IMR-90 (cell line): ENCODE measurements at regions not wholly inside any gene's neighbourhood (a gene's known extent, or its start where the extent isn't known, plus 50 kb on each side); places are given as distances from the start of the nearest gene placed in this dataset.
"Not testable (repeated sequence)": the region's sequence is repeated elsewhere in the genome, so short reads cannot be mapped to it uniquely, and the experiment has no call there.

Experiments
- ATAC-seq: fragments of 200-7000 bp; cut with Tn5 transposase; 2 replicates; pipeline ENCODE4 v1.9.1; 2020; ENCODE audit warnings: low read depth, mild to moderate bottlenecking, moderate library complexity
- BruUV-seq: library from RNA; stranded (reverse); fragments of 400-500 nt; replicated peaks from 2 replicates; lab custom pipeline; 2021; lab: Mats Ljungman, UMichigan
- CTCF ChIA-PET: fragments of 300-600 bp; formaldehyde crosslinking; extraction: SDS; loops from one replicate; lab custom pipeline; 2021; ENCODE audit warnings: antibody characterized with exemption; lab: Yijun Ruan, JAX
- POLR2A ChIA-PET: fragments of 300-600 bp; sonication (Branson Sonifier 250); formaldehyde crosslinking; loops from one replicate; lab custom pipeline; 2022; ENCODE audit warnings: antibody characterized with exemption; ENCODE audit not compliant: unreplicated experiment; lab: Charles Lee
- DNase-seq: peaks from one replicate; pipeline ENCODE4 v3.0.0; 2013
- H2AFZ ChIP-seq: replicated peaks from 2 replicates; pipeline ENCODE3; 2013; ENCODE audit warnings: low read length, mild to moderate bottlenecking; ENCODE audit not compliant: poor library complexity
- H2AK5ac ChIP-seq: 2 replicates; pipeline ENCODE4 v1.6.1; 2013; ENCODE audit warnings: low read depth, low read length, inconsistent platforms
- H2AK9ac ChIP-seq: replicated peaks from 2 replicates; pipeline ENCODE3; 2013; ENCODE audit warnings: mild to moderate bottlenecking, low read depth, low read length, moderate library complexity; ENCODE audit not compliant: poor library complexity
- H2BK120ac ChIP-seq: 2 replicates; pipeline ENCODE4 v1.6.1; 2013; ENCODE audit warnings: low read depth, low read length, inconsistent platforms
- H2BK15ac ChIP-seq: 3 replicates; pipeline ENCODE4 v1.6.1; 2013; ENCODE audit warnings: low read depth, low read length, inconsistent platforms
- H2BK20ac ChIP-seq: 2 replicates; pipeline ENCODE4 v1.6.1; 2013; ENCODE audit warnings: low read depth, mild to moderate bottlenecking, inconsistent platforms, low read length, moderate library complexity
- H2BK5ac ChIP-seq: 2 replicates; pipeline ENCODE4 v1.6.1; 2013; ENCODE audit warnings: mild to moderate bottlenecking, low read depth, low read length, inconsistent platforms; ENCODE audit not compliant: poor library complexity, severe bottlenecking
- H3K14ac ChIP-seq: replicated peaks from 2 replicates; pipeline ENCODE4 v1.6.1; 2013; ENCODE audit warnings: low read depth, low read length, inconsistent platforms
- H3K18ac ChIP-seq: 2 replicates; pipeline ENCODE4 v1.6.1; 2013; ENCODE audit warnings: low read depth, low read length, control low read depth
- H3K23ac ChIP-seq: 2 replicates; pipeline ENCODE4 v1.6.1; 2013; ENCODE audit warnings: low read depth, low read length, inconsistent platforms
- H3K27ac ChIP-seq: 2 replicates; pipeline ENCODE4 v1.5.1; 2013; ENCODE audit warnings: mild to moderate bottlenecking, control low read depth, low read length; ENCODE audit not compliant: insufficient read depth
- H3K27me3 ChIP-seq: 2 replicates; pipeline ENCODE4 v1.6.1; 2013; ENCODE audit warnings: low read length; ENCODE audit not compliant: control insufficient read depth, insufficient read depth
- H3K36me3 ChIP-seq: 2 replicates; pipeline ENCODE4 v1.6.1; 2013; ENCODE audit warnings: low read length, mixed read lengths; ENCODE audit not compliant: control insufficient read depth, insufficient read depth
- H3K4ac ChIP-seq: 2 replicates; pipeline ENCODE4 v1.6.1; 2013; ENCODE audit warnings: low read depth, low read length, inconsistent platforms
- H3K4me1 ChIP-seq: 2 replicates; pipeline ENCODE4 v1.6.1; 2013; ENCODE audit warnings: low read length, mixed read lengths; ENCODE audit not compliant: control insufficient read depth, insufficient read depth
- H3K4me2 ChIP-seq: 2 replicates; pipeline ENCODE4 v1.6.1; 2013; ENCODE audit warnings: low read depth, mild to moderate bottlenecking, control low read depth, low read length, moderate library complexity
- H3K4me3 ChIP-seq: 2 replicates; pipeline ENCODE4 v1.5.1; 2013; ENCODE audit warnings: low read depth, mild to moderate bottlenecking, control low read depth, low read length, moderate library complexity; ENCODE audit not compliant: insufficient read depth
- H3K56ac ChIP-seq: 2 replicates; pipeline ENCODE4 v1.6.1; 2013; ENCODE audit warnings: low read length, inconsistent platforms; ENCODE audit not compliant: insufficient read depth; ENCODE audit errors: extremely low read depth
- H3K79me1 ChIP-seq, 2 experiments: 2 replicates each; pipeline ENCODE4 v1.6.1; 2013; ENCODE audit warnings: low read length in 2 of 2, inconsistent platforms in 1 of 2, low read depth in 1 of 2
- H3K9ac ChIP-seq: 2 replicates; pipeline ENCODE4 v1.6.1; 2013; ENCODE audit warnings: low read depth, low read length, control low read depth
- H3K9me1 ChIP-seq: 2 replicates; pipeline ENCODE4 v1.6.1; 2013; ENCODE audit warnings: low read length, inconsistent platforms; ENCODE audit not compliant: insufficient read depth
- H3K9me3 ChIP-seq: 2 replicates; pipeline ENCODE4 v1.6.1; 2013; ENCODE audit warnings: low read length; ENCODE audit not compliant: control insufficient read depth, insufficient read depth
- H4K20me1 ChIP-seq: 2 replicates; pipeline ENCODE4 v1.6.1; 2013; ENCODE audit warnings: low read length, inconsistent platforms; ENCODE audit not compliant: insufficient read depth
- H4K5ac ChIP-seq: 2 replicates; pipeline ENCODE4 v1.6.1; 2013; ENCODE audit warnings: mild to moderate bottlenecking, low read depth, low read length, control low read depth
- H4K8ac ChIP-seq, 2 experiments: 2 replicates each; pipeline ENCODE4 v1.6.1; 2013; ENCODE audit warnings: low read depth in 2 of 2, low read length in 2 of 2, control low read depth in 1 of 2, inconsistent platforms in 1 of 2
- H4K91ac ChIP-seq: 2 replicates; pipeline ENCODE4 v1.6.1; 2013; ENCODE audit warnings: low read depth, low read length, inconsistent platforms; ENCODE audit not compliant: insufficient read depth
- BHLHE40 ChIP-seq: fragments of 150-350 bp; IDR thresholded peaks from 2 replicates; pipeline ENCODE4 v1.6.1; 2016; ENCODE audit warnings: mild to moderate bottlenecking, low read depth, low read length
- CEBPB ChIP-seq: IDR thresholded peaks from 2 replicates; pipeline ENCODE4 v1.6.1; 2012; ENCODE audit warnings: low read depth, low read length, improper control_type of control experiment
- CHD1 ChIP-seq: IDR thresholded peaks from 2 replicates; pipeline ENCODE4 v1.6.1; 2012; ENCODE audit warnings: low read depth, low read length, improper control_type of control experiment
- MAFK ChIP-seq: IDR thresholded peaks from 2 replicates; pipeline ENCODE4 v1.6.1; 2012; ENCODE audit warnings: low read depth, low read length, improper control_type of control experiment
- MAZ ChIP-seq: IDR thresholded peaks from 2 replicates; pipeline ENCODE4 v1.6.1; 2012; ENCODE audit warnings: low read depth, mild to moderate bottlenecking, low read length, improper control_type of control experiment, moderate library complexity, borderline replicate concordance
- MXI1 ChIP-seq: IDR thresholded peaks from 2 replicates; pipeline ENCODE4 v1.6.1; 2012; ENCODE audit warnings: low read depth, mild to moderate bottlenecking, low read length, moderate library complexity, borderline replicate concordance
- POLR2A ChIP-seq: IDR thresholded peaks from 2 replicates; pipeline ENCODE4 v1.6.1; 2012; ENCODE audit warnings: mild to moderate bottlenecking, low read depth, low read length
- RCOR1 ChIP-seq: IDR thresholded peaks from 2 replicates; pipeline ENCODE4 v1.6.1; 2012; ENCODE audit warnings: mild to moderate bottlenecking, low read length, improper control_type of control experiment; ENCODE audit not compliant: insufficient replicate concordance
- RFX5 ChIP-seq: IDR thresholded peaks from 2 replicates; pipeline ENCODE4 v1.8.0; 2012; ENCODE audit warnings: low read depth, mild to moderate bottlenecking, low read length, moderate library complexity
- SMC3 ChIP-seq: fragments of 150-350 bp; IDR thresholded peaks from 2 replicates; pipeline ENCODE4 v1.6.1; 2016; ENCODE audit warnings: low read depth, mild to moderate bottlenecking, antibody characterized with exemption, low read length, moderate library complexity
- USF2 ChIP-seq: fragments of 150-350 bp; IDR thresholded peaks from 2 replicates; pipeline ENCODE4 v1.6.1; 2017; ENCODE audit warnings: mild to moderate bottlenecking, antibody characterized with exemption, low read length, low read depth
- WGBS, 2 experiments: methylation state at CpG; one replicate each; pipeline versions ENCODE4 v1.1.5 to v1.1.7; 2013; ENCODE audit warnings: missing lambda C conversion rate in 2 of 2; ENCODE audit not compliant: insufficient read length in 1 of 2; ENCODE audit errors: extremely low coverage in 2 of 2; 5-methylcytosine and 5-hydroxymethylcytosine counted together
- dilution Hi-C: fragments of 300-500 bp; cut with HindIII; formaldehyde crosslinking; loops from one replicate; pipeline ENCODE4 v1.14.3; 2018; ENCODE audit warnings: low sequenced_read_pairs; ENCODE audit not compliant: unreplicated experiment
- in situ Hi-C: fragments of 300-500 bp; cut with MboI; formaldehyde crosslinking; loops from 3 replicates; pipeline ENCODE4 v1.14.3; 2019; ENCODE audit warnings: low sequenced_read_pairs, inconsistent platforms, mixed read lengths
- intact Hi-C: fragments of 100-400 bp; cut with micrococcal nuclease; formaldehyde crosslinking; loops from 2 replicates; pipeline ENCODE4 v1.10.0; 2022

- Histone ChIP-seq H4K20me1 (no peaks in the 10 kb centered on the region), H3K56ac (no peak overlapping the region), H3K14ac (no peak overlapping the region), H2AFZ (no peak overlapping the region), H3K9me1 (no peaks in the 10 kb centered on the region), H3K4ac (no peak overlapping the region), H4K8ac (no peak overlapping the region), H3K79me1 (no peaks in the 10 kb centered on the region), H3K23ac (no peak overlapping the region), H3K4me1 (no peaks in the 10 kb centered on the region), H4K91ac (no peak overlapping the region), H3K9ac (no peak overlapping the region), H2BK15ac (no peak overlapping the region), H3K4me3 (no peak overlapping the region), H2AK5ac (no peak overlapping the region), H2AK9ac (no peak overlapping the region), H3K27me3 (no peaks in the 10 kb centered on the region), H3K9me3 (no peaks in the 10 kb centered on the region), H3K18ac (no peak overlapping the region), H2BK120ac (no peak overlapping the region), H2BK20ac (no peak overlapping the region), H3K27ac (no peak overlapping the region), H2BK5ac (no peak overlapping the region), H4K5ac (no peak overlapping the region), H3K36me3 (no peaks in the 10 kb centered on the region), H3K4me2 (no peak overlapping the region)
- CTCF ChIA-PET = no interaction called here
- no peak for DNase-seq
- no CpG with 5 or more reads among the region's 1 CpG for WGBS, 2 experiments
- POLR2A ChIA-PET = no interaction called here
- TF ChIP-seq RCOR1 (no peak), MXI1 (no peak), MAFK (no peak), BHLHE40 (no peak), USF2 (no peak), CHD1 (no peak), SMC3 (no peak), RFX5 (no peak), POLR2A (no peak), MAZ (no peak), CEBPB (no peak)
- intact Hi-C loops = no loop called here
- no peak for ATAC-seq
- no TSS peak for BruUV-seq
- in situ Hi-C loops = no loop called here
- dilution Hi-C loops = no loop called here
These were observed 133.8 kb downstream of the ATXN7L3B start for GRCh38 chr12:74671421-74671820.

GRCh38 chr12:74676955-74677354 lies 139.3 kb downstream of the ATXN7L3B start:
- H3K79me1 ChIP-seq, DNase-seq, H2BK20ac ChIP-seq, H3K4ac ChIP-seq, H4K5ac ChIP-seq, H4K91ac ChIP-seq, H3K4me2 ChIP-seq, H3K23ac ChIP-seq, intact Hi-C loops, H2AK9ac ChIP-seq, H3K9me3 ChIP-seq, H3K18ac ChIP-seq, H3K36me3 ChIP-seq, H2AK5ac ChIP-seq, CTCF ChIA-PET, H3K56ac ChIP-seq, H2AFZ ChIP-seq, H4K8ac ChIP-seq, dilution Hi-C loops, H3K9ac ChIP-seq, H2BK5ac ChIP-seq, BruUV-seq, H3K27me3 ChIP-seq, H2BK120ac ChIP-seq, H3K14ac ChIP-seq, H3K4me3 ChIP-seq, ATAC-seq, H3K4me1 ChIP-seq, H3K9me1 ChIP-seq, POLR2A ChIA-PET, H3K27ac ChIP-seq, H2BK15ac ChIP-seq, H4K20me1 ChIP-seq: not testable (repeated sequence)
- WGBS, 2 experiments = 49% methylated on average over 3 of the region's 4 CpGs; no CpG with 5 or more reads in 1 of the 2 experiments
- in situ Hi-C loops = loop anchor here (25.0 kb wide), 1 partner anchor 610 kb away; no protein-coding TSS in a partner anchor
